GM13977 (cell line): ENCODE measurements at regions not wholly inside any gene's neighbourhood (a gene's known extent, or its start where the extent isn't known, plus 50 kb on each side); places are given as distances from the start of the nearest gene placed in this dataset.

Experiments used
- DNase-seq: peaks from one replicate; pipeline ENCODE4 v3.0.0; 2012; ENCODE audit warnings: low spot score
- in situ Hi-C: fragments of 300-500 bp; cut with MboI; formaldehyde crosslinking; loops from one replicate; pipeline ENCODE4 v1.12.0; 2022; ENCODE audit warnings: low sequenced_read_pairs, low pct_unique_long_range_greater_than_20kb, mixed read lengths, inconsistent platforms; ENCODE audit not compliant: unreplicated experiment
- TF ChIP-seq, protein P1 (sequence below): IDR thresholded peaks from 2 replicates; pipeline ENCODE4 v1.5.1; 2012; ENCODE audit warnings: mild to moderate bottlenecking, control low read depth; ENCODE audit not compliant: insufficient read depth; ENCODE audit errors: extremely low read depth, missing control alignments

DNA sequence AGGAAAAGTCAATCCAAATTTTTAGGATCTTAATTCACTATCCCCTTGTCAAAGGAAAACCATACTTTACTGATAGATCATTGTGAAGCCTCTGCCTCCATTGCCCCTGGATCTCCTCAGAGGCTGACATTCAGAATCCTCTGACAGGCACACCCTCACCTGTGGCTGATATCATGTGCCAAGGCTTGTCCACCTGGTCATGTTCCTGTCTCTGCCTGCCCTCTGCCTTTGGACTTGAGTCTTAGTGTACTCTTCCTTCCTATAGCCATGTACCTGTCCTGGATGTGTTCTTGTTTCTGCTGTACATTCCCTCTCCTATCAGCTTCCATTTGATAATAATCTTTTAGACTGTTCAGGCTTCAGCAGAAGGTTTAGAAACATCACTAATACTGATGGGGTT lies 179.4 kb downstream of the TNFSF13B start:
- TF ChIP-seq, protein P1, sequence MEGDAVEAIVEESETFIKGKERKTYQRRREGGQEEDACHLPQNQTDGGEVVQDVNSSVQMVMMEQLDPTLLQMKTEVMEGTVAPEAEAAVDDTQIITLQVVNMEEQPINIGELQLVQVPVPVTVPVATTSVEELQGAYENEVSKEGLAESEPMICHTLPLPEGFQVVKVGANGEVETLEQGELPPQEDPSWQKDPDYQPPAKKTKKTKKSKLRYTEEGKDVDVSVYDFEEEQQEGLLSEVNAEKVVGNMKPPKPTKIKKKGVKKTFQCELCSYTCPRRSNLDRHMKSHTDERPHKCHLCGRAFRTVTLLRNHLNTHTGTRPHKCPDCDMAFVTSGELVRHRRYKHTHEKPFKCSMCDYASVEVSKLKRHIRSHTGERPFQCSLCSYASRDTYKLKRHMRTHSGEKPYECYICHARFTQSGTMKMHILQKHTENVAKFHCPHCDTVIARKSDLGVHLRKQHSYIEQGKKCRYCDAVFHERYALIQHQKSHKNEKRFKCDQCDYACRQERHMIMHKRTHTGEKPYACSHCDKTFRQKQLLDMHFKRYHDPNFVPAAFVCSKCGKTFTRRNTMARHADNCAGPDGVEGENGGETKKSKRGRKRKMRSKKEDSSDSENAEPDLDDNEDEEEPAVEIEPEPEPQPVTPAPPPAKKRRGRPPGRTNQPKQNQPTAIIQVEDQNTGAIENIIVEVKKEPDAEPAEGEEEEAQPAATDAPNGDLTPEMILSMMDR = no peak
- DNase-seq = no peak
- in situ Hi-C loops = no loop called here

DNA sequence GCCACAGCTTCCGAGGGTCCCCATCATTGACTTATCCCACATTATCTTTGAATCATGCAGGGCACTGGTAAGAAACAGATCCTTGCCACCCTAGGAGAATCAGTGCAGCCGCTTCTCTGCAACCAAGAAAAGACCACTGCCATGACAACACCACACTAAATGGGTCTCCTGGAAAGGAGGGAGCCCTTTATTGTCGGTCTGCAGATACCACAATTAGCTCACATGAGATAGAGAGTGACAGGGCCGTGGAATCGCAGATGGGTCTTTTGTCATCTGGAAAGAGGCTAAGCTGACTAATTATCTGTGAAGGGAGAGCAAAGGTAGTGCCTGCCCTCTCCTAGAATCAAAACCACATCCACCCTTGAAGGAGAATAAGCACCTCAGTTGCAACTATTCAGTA lies 178.3 kb upstream of the MYO16 start:
- TF ChIP-seq, protein P1 = no peak
- no peak for DNase-seq
- in situ Hi-C loops = no loop called here

DNA sequence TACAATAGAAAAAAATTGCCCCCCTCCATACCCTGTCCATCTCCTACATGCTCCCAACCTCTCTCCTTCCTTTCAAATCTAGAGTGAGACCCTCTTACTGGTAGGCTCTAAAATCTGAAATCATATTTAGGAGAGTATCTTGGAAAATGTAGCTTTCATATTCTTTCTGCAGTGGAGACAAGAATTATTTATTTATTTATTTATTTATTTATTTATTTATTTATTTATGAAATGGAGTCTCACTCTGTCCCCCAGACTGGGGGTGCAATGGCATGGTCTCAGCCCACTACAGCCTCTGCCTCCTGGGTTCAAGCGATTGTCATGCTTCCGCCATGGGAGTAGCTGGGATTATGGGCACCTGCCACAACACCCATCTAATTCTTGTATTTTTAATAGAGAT lies 174.1 kb upstream of the MYO16 start:
- in situ Hi-C loops = no loop called here
- DNase-seq = no peak
- TF ChIP-seq, protein P1 = no peak

DNA sequence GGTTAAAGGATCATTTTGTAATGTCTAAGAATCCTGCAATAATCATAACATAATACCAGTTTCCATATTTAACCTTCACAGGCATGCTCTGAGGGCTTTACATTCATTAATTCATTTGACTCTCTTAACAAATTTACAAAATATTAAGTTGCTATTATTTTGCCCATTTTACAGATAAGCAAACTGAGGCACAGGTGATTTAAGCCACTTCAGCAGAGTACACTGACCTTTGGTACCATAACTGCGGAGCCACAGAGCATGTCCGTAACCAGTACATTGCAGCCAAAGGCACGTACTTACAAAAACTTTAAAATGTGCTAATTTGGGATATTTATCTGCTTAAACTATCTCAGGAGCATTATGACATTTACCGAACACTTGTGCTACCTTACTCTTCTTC lies 169.4 kb upstream of the MYO16 start:
- in situ Hi-C loops = no loop called here
- DNase-seq = no peak
- TF ChIP-seq, protein P1 = no peak

DNA sequence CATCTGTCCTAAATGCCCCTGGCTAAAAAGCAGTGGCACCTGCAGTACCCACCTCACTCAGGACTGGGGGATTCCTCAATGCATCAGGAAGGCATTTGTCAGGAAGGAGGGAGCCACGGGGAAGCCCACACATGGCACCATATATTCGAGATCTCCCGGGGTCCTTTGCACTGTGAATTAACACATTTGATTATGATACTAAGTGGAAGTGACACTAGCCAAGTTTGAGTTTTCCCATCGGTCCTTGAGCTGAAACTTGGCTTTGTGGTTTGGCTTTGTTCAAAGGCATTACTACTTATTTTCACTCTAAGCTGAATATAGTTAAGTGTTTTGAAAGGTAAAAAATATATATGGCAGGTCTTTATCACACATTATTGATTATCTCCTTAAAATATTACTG lies 168.7 kb upstream of the MYO16 start:
- TF ChIP-seq, protein P1 = no peak
- in situ Hi-C loops = no loop called here
- no peak for DNase-seq

DNA sequence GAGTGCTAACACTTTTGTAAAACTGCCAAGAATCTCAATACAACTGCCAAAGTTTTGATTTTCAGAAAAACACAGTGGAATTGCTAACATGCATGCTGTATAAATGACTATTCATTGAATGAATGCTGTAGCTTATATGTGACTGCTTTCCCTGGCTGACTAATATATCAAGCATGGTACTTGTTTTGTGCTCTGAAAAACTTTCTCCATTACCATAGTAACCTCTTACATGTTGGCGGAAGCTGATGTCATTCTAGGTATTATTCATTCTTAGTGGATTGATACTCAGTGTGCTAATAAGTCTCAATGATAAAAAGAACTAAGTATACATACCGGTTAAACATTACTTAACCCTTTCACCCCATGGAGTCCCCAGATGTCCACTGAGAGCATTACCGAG lies 166.1 kb upstream of the MYO16 start:
- in situ Hi-C loops = no loop called here
- TF ChIP-seq, protein P1 = no peak
- DNase-seq = peak; percentile 15

DNA sequence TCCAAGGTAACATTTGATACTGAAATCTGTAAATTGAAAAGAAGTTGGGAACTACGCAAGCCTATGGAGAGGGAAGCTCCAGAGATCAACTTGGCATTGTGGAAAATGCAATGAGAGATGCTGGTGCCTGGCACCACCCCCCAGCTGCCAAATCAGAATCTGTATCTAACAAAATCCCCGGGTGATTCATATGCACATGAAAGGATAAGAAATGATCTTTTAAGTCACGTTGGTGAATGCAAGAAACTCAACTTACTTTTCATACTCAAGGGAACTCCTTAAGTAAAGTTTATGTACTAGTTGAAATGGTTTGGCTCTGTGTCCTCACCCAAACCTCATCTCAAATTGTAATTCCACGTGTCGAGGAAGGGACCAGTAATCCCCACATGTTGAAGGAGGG lies 158.5 kb upstream of the MYO16 start:
- in situ Hi-C loops = no loop called here
- TF ChIP-seq, protein P1 = no peak
- no peak for DNase-seq
